ENCODE measurements at regions not wholly inside any gene's neighbourhood (a gene's known extent, or its start where the extent isn't known, plus 50 kb on each side); places are given as distances from the start of the nearest gene placed in this dataset.

- TF ChIP-seq CTCF (IDR thresholded peaks at IDR 0.05), result no peak
- no peaks in the 10 kb centered on the region for H3K9me3 ChIP-seq (replicated peaks in 1 of 2; ENCODE audit: control insufficient read depth in 1 of 2, insufficient read depth in 1 of 2, low read length in 2 of 2)
These were observed 255.4 kb downstream of the COG6 start for GRCh38 chr13:39910833-39911232.

GRCh38 chr13:39913339-39913738 is 257.9 kb downstream of the COG6 start:
- no peak overlapping the region for H3K4me3 ChIP-seq (replicated peaks in 1 of 3; ENCODE audit: low read depth in 2 of 3, low read length in 3 of 3)
- WGBS (ENCODE audit: insufficient coverage), result 100% methylated on average over 3 of the region's 4 CpGs
- Mint-ChIP-seq H3K4me1 (no peaks in the 10 kb centered on the region), H3K27ac (no peak overlapping the region), H3K4me3 (no peak overlapping the region), H3K36me3 (no peaks in the 10 kb centered on the region), H3K9me3 (peaks cover 0 to 2% (median 0%) of the 10 kb centered on the region in 7 donors), H3K27me3 (ENCODE audit: low read depth in 3 of 3) (peaks cover 0 to 1% (median 0%) of the 10 kb centered on the region in 3 donors)
- no peak overlapping the region for H3K9ac ChIP-seq (ENCODE audit: insufficient read depth, low read length, poor library complexity, severe bottlenecking)
- DNase-seq, result no peak
- no peaks in the 10 kb centered on the region for H3K4me1 ChIP-seq (ENCODE audit: control insufficient read depth in 1 of 2, insufficient read depth in 2 of 2, low read length in 2 of 2)
- TF ChIP-seq CTCF (IDR thresholded peaks at IDR 0.05), result no peak
- no peaks in the 10 kb centered on the region for H3K9me3 ChIP-seq (replicated peaks in 1 of 2; ENCODE audit: control insufficient read depth in 1 of 2, insufficient read depth in 1 of 2, low read length in 2 of 2)
- H4K20me1 ChIP-seq (ENCODE audit: insufficient read depth, low read length), result no peaks in the 10 kb centered on the region
- intact Hi-C loops (cut with micrococcal nuclease), result no loop called here
- H3K79me2 ChIP-seq (ENCODE audit: insufficient read depth, low read length), result no peaks in the 10 kb centered on the region
- no peak overlapping the region for H3K27ac ChIP-seq (ENCODE audit: low read depth in 1 of 2, low read length in 2 of 2)
- H2AFZ ChIP-seq (ENCODE audit: insufficient read depth, low read depth, low read length, poor library complexity, severe bottlenecking), result no peak overlapping the region
- H3K4me2 ChIP-seq (replicated peaks; ENCODE audit: extremely low read depth, low read length, poor library complexity, severe bottlenecking), result no peak overlapping the region
- no peaks in the 10 kb centered on the region for H3K27me3 ChIP-seq (ENCODE audit: control insufficient read depth in 2 of 2, insufficient read depth in 2 of 2, low read length in 2 of 2)
- no peaks in the 10 kb centered on the region for H3K36me3 ChIP-seq (replicated peaks in 1 of 2; ENCODE audit: control insufficient read depth in 1 of 2, insufficient read depth in 2 of 2, low read length in 2 of 2)

More at GRCh38 chr13:39910833-39911232, 255.4 kb downstream of the COG6 start:
- DNase-seq, result no peak
- no peaks in the 10 kb centered on the region for H3K27me3 ChIP-seq (ENCODE audit: control insufficient read depth in 2 of 2, insufficient read depth in 2 of 2, low read length in 2 of 2)
- Mint-ChIP-seq H3K27ac (no peak overlapping the region), H3K9me3 (peaks cover 0 to 2% (median 0%) of the 10 kb centered on the region in 7 donors), H3K36me3 (no peaks in the 10 kb centered on the region), H3K27me3 (ENCODE audit: low read depth in 3 of 3) (peaks cover 0 to 1% (median 0%) of the 10 kb centered on the region in 3 donors), H3K4me1 (no peaks in the 10 kb centered on the region), H3K4me3 (no peak overlapping the region)
- H4K20me1 ChIP-seq (ENCODE audit: insufficient read depth, low read length), result no peaks in the 10 kb centered on the region
- H3K27ac ChIP-seq (ENCODE audit: low read depth in 1 of 2, low read length in 2 of 2), result no peak overlapping the region
- H3K9ac ChIP-seq (ENCODE audit: insufficient read depth, low read length, poor library complexity, severe bottlenecking), result no peak overlapping the region
- H2AFZ ChIP-seq (ENCODE audit: insufficient read depth, low read depth, low read length, poor library complexity, severe bottlenecking), result no peak overlapping the region
- H3K79me2 ChIP-seq (ENCODE audit: insufficient read depth, low read length), result no peaks in the 10 kb centered on the region
- no peak overlapping the region for H3K4me3 ChIP-seq (replicated peaks in 1 of 3; ENCODE audit: low read depth in 2 of 3, low read length in 3 of 3)
- H3K4me1 ChIP-seq (ENCODE audit: control insufficient read depth in 1 of 2, insufficient read depth in 2 of 2, low read length in 2 of 2), result no peaks in the 10 kb centered on the region
- H3K4me2 ChIP-seq (replicated peaks; ENCODE audit: extremely low read depth, low read length, poor library complexity, severe bottlenecking), result no peak overlapping the region
- H3K36me3 ChIP-seq (replicated peaks in 1 of 2; ENCODE audit: control insufficient read depth in 1 of 2, insufficient read depth in 2 of 2, low read length in 2 of 2), result no peaks in the 10 kb centered on the region
- intact Hi-C loops (cut with micrococcal nuclease), result no loop called here
